ENCODE measurements at regions not wholly inside any gene's neighbourhood (a gene's known extent, or its start where the extent isn't known, plus 50 kb on each side); places are given as distances from the start of the nearest gene placed in this dataset.

- Histone ChIP-seq H3K79me1 (ENCODE audit: low read depth, low read length) (no peaks in the 10 kb centered on the region), H3K4me3 (ENCODE audit: extremely low read depth in 1 of 4, insufficient read depth in 2 of 4, low read depth in 3 of 4, low read length in 4 of 4) (no peak overlapping the region), H3K4ac (replicated peaks; ENCODE audit: insufficient read length, low read depth, low read length) (no peak overlapping the region), H4K8ac (ENCODE audit: extremely low read depth, insufficient read depth, low read length) (no peak overlapping the region), H3K27me3 (replicated peaks in 1 of 4; ENCODE audit: control insufficient read depth in 3 of 4, extremely low read depth in 1 of 4, insufficient read depth in 3 of 4, low read length in 3 of 4) (no peaks in the 10 kb centered on the region), H3K56ac (replicated peaks; ENCODE audit: insufficient read length, low read depth, low read length) (no peak overlapping the region), H4K91ac (replicated peaks; ENCODE audit: insufficient read length, low read length) (no peak overlapping the region), H3K14ac (ENCODE audit: insufficient read length) (no peak overlapping the region), H3K9me3 (ENCODE audit: insufficient read depth in 2 of 2, low read depth in 1 of 2, low read length in 1 of 2) (no peaks in the 10 kb centered on the region), H3K4me2 (ENCODE audit: insufficient read depth in 1 of 2, low read depth in 2 of 2, low read length in 2 of 2) (no peak overlapping the region), H2BK20ac (ENCODE audit: low read length) (no peak overlapping the region), H2BK12ac (ENCODE audit: low read depth, low read length) (no peak overlapping the region), H3K9ac (replicated peaks in 1 of 4; ENCODE audit: extremely low read depth in 1 of 4, low read depth in 3 of 4, low read length in 3 of 4) (no peak overlapping the region), H4K20me1 (replicated peaks in 1 of 2; ENCODE audit: control insufficient read depth in 1 of 2, insufficient read depth in 2 of 2, low read length in 2 of 2) (no peaks in the 10 kb centered on the region), H3K23me2 (ENCODE audit: low read depth, low read length) (no peaks in the 10 kb centered on the region), H2AFZ (ENCODE audit: low read length) (0 out of 2 replicates have a peak overlapping the region, but pooled peaks have one; percentile 6), H2BK120ac (replicated peaks; ENCODE audit: low read depth, low read length) (no peak overlapping the region), H3K18ac (ENCODE audit: extremely low read depth, low read length) (no peak overlapping the region), H3K79me2 (ENCODE audit: control insufficient read depth in 1 of 2, insufficient read depth in 2 of 2, low read length in 2 of 2) (no peaks in the 10 kb centered on the region), H3K36me3 (ENCODE audit: control insufficient read depth in 2 of 4, insufficient read depth in 4 of 4, low read length in 3 of 4) (no peaks in the 10 kb centered on the region), H2AK5ac (ENCODE audit: low read depth, low read length) (no peak overlapping the region), H3K23ac (ENCODE audit: insufficient read length) (no peak overlapping the region), H3K27ac (ENCODE audit: low read depth, low read length) (no peak overlapping the region), H2BK15ac (ENCODE audit: low read length) (no peak overlapping the region), H4K5ac (ENCODE audit: insufficient read length, low read depth, low read length) (no peak overlapping the region), H3K4me1 (replicated peaks in 1 of 4; ENCODE audit: control insufficient read depth in 3 of 4, insufficient read depth in 4 of 4, low read length in 3 of 4) (peaks cover 3 to 11% (median 7%) of the 10 kb centered on the region in 4 experiments), H2BK5ac (ENCODE audit: low read depth, low read length) (no peak overlapping the region)
- ChIA-PET CTCF (ENCODE audit: partially characterized antibody) (interaction anchor here (0.6 to 1.1 kb wide), 3 partner anchors 9 to 26 kb away, joined by 3 read pairs; no protein-coding TSS in a partner anchor), POLR2A (ENCODE audit: partially characterized antibody) (no interaction called here)
- 91% methylated on average over 2 of the region's 2 CpGs; no CpG with 5 or more reads in 1 of the 2 experiments for WGBS, 2 experiments (ENCODE audit: extremely low coverage in 1 of 2, insufficient coverage in 1 of 2, insufficient read length in 1 of 2, insufficient replicate concordance in 2 of 2, low coverage in 1 of 2, low lambda C conversion rate in 2 of 2, missing lambda C conversion rate in 1 of 2)
- FAIRE-seq = no peak
- no peak for DNase-seq (ENCODE audit: low read depth in 1 of 2, low spot score in 2 of 2)
- TF ChIP-seq BACH1 (IDR thresholded peaks at IDR 0.05; ENCODE audit: low read length) = no peak
- no peak for TF ChIP-seq CHD2 (IDR thresholded peaks at IDR 0.05; ENCODE audit: low read length)
- no peak for TF ChIP-seq SUZ12 (IDR thresholded peaks at IDR 0.05; ENCODE audit: low read length)
- no peak for TF ChIP-seq BCL11A (IDR thresholded peaks at IDR 0.05; ENCODE audit: low read depth in 2 of 2, low read length in 2 of 2)
- TF ChIP-seq NRF1 (IDR thresholded peaks at IDR 0.05; ENCODE audit: low read depth, low read length) = no peak
- no peak for TF ChIP-seq SP4 (IDR thresholded peaks at IDR 0.05; ENCODE audit: low read length)
- no peak for TF ChIP-seq RFX5 (IDR thresholded peaks at IDR 0.05; ENCODE audit: borderline replicate concordance, low read depth, low read length)
- TF ChIP-seq POLR2AphosphoS5 (IDR thresholded peaks at IDR 0.05; ENCODE audit: low read depth, low read length) = no peak
- TF ChIP-seq JUN (IDR thresholded peaks at IDR 0.05; ENCODE audit: low read depth, low read length) = no peak
- no peak for TF ChIP-seq HDAC6 (IDR thresholded peaks at IDR 0.05; ENCODE audit: low read depth, low read length)
- no peak for TF ChIP-seq BRCA1 (IDR thresholded peaks at IDR 0.05; ENCODE audit: low read depth, low read length)
- no peak for TF ChIP-seq PHF8 (conservative IDR thresholded peaks at IDR 0.05; ENCODE audit: low read depth, low read length)
- no peak for TF ChIP-seq EP300 (IDR thresholded peaks at IDR 0.05; ENCODE audit: borderline replicate concordance in 1 of 2, low read depth in 2 of 2, low read length in 2 of 2)
- TF ChIP-seq CBX5 (IDR thresholded peaks at IDR 0.05; ENCODE audit: low read depth, low read length) = no peak
- TF ChIP-seq CREB1 (IDR thresholded peaks at IDR 0.05) = no peak
These were observed 253.9 kb downstream of the CEMIP2 start for GRCh38 chr9:71514344-71514975.
